PFSK-1 (cell line): ENCODE measurements at regions not wholly inside any gene's neighbourhood (a gene's known extent, or its start where the extent isn't known, plus 50 kb on each side); places are given as distances from the start of the nearest gene placed in this dataset.

Experiments
- POLR2AphosphoS5 ChIP-seq: IDR thresholded peaks from 2 replicates; pipeline ENCODE4 v1.6.1; 2012; ENCODE audit warnings: low read depth, mild to moderate bottlenecking, control low read depth, low read length, moderate library complexity
- REST ChIP-seq, 2 experiments: IDR thresholded peaks; 2 replicates each; pipeline versions ENCODE4 v1.6.1 to v1.8.0; 2011 to 2012; ENCODE audit warnings: low read depth in 2 of 2, low read length in 2 of 2, control low read depth in 1 of 2, inconsistent platforms in 1 of 2, mild to moderate bottlenecking in 1 of 2, moderate library complexity in 1 of 2; ENCODE audit not compliant: insufficient read depth in 1 of 2

DNA sequence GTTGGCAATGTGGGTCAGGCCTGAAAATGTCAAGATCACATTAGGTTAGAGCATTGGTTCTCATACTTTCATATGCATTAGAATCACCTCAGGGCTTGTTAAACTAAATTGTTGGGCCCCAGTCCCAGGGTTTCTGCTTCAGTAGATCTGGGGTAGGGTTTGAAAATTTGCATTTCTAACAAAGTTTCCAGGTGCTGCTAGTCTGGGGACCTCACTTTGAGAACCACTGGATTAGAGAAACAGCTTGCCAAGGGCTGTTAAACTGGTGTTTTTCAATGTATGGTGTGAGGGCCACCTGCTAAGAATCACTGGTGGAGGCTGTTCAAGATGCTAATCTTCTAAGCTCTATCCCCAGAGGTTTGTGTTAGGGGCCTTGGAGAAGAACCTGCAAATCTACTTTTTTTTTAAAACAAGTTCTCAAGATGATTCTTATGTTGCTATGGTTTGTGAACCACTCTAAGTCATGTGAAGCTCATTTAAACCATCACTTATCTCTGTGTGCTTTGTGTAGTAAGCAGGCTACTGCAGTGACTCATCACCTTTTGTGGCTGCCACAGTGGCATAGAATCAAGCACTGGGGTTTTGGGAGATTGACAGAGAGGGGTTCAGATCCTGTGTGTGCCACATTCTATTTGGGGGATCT is 152.2 kb downstream of the S1PR1 start:
- TF ChIP-seq POLR2AphosphoS5: no peak
- TF ChIP-seq REST (IDR thresholded peaks at IDR 0.05; ENCODE audit: insufficient read depth in 1 of 2, low read depth in 2 of 2, low read length in 2 of 2): no peak
